HG02938 (cell line): ENCODE measurements at regions not wholly inside any gene's neighbourhood (a gene's known extent, or its start where the extent isn't known, plus 50 kb on each side); places are given as distances from the start of the nearest gene placed in this dataset.

Source experiments
- ATAC-seq: cut with Tn5 transposase; IDR thresholded peaks from one replicate; pipeline ENCODE4 v1.9.1; 2021; ENCODE audit warnings: mild to moderate bottlenecking, moderate library complexity; ENCODE audit not compliant: unreplicated experiment

DNA sequence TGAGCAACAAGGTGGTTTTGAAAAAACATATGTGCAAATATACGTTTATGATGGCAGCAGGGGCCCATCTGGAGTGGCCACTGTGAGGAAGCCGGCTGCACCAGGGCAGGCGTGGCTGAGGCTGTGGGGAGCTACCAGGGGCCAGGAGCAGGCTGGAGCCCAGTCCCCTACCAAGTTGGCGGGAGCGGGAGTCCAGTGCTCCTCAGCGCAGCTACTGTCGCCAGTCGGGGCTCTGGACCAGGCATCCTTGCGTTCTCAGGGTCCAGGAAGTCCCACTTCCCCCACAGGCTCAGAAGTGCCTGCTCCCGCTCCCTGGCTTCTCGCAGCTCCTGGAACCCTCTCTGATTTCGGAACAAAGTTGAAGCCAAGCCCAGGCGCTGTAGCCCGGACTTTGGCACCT lies 1377.5 kb upstream of the FLRT2 start:
- ATAC-seq = no peak

DNA sequence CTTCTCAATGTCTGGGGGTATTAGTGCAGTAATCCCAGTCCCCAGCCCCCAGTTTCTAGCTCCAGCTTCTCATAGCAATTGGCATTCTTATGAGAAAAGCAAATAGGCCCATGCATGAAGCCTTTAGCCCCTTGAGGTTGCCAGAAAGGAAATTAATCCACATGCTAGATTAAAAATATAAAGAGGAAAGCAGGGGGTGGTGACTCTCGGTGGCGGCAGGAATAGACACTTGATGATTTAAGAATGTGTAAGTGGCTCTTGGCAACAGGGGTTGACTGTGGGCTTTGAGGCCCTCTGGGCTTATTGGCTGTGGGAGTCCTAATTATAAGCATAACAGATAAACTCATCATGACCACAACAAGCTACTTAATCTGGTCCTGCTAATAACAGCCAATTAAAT lies 1367.3 kb upstream of the FLRT2 start:
- no peak for ATAC-seq

DNA sequence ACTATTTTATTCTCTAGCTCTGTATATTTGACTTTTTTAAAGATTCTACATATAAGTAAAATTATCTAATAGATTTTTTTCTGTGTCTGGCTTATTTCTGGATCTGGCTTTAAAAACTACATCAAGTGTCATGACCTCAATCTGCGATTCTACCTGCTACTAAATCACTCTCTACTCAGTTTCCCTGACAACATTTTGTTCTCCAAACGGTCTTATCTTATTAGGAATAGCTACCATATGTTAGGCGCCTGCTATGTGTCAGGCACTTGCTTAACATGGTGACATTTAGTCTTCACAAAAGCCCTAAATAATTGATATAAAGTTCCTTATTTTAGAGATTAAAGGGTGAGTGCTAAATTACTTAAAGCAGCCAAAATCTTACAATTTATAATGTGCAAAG lies 1362.9 kb upstream of the FLRT2 start:
- no peak for ATAC-seq

DNA sequence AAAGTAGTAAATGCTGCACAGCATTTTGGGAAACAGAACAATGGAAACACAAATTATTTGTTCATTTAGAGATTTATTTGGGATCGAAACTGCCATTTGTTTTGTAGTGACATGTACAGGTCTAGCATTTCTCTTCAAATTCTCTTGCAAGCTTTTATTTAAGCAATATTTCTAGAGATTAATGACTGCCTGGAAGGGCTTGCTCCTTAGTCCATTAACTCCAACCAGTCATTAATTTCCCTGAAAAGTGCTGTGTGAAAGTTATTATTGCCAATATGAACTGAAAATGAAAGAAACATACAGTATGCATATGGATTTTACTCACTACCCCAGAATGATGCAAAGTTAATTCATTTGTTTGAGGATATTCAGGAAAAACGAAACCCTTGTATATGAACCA lies 1349.6 kb upstream of the FLRT2 start:
- ATAC-seq = no peak

DNA sequence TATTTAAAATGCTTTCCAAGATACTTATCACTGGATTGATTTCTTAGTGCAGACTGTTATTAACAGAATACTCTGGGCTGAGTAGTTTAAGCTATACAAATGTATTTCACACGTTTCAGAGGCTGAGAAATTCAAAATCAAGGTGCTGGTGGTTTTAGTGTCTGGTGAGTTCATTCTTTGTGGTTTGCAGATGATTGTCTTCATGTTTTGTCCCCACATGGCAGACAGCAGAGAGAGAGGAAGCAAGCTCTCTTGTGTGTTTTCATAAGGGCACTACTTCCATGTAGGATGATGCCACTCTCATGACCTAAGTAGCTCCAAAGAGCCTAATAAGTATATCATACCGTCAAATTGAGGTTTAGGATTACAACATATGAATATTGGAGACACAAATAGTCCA lies 1348.9 kb upstream of the FLRT2 start:
- ATAC-seq = no peak

DNA sequence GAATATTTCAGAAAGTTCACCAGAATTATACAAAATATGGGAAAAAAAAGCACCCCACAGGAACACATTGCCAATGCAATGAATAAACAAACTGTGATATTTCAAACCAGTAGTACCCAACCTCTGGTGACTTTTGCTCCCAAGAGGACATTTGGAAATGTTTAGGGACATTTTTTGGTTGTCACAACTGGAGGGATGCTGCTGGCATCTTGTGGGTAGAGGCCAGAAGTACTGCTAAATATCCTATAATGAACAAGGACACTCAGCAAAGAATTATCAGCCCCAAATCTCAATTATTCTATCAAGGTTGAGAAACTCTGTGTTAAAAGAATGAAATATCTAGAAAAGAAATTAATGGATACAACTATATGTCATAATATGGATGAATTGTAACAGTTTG lies 1334.4 kb upstream of the FLRT2 start:
- ATAC-seq = no peak

DNA sequence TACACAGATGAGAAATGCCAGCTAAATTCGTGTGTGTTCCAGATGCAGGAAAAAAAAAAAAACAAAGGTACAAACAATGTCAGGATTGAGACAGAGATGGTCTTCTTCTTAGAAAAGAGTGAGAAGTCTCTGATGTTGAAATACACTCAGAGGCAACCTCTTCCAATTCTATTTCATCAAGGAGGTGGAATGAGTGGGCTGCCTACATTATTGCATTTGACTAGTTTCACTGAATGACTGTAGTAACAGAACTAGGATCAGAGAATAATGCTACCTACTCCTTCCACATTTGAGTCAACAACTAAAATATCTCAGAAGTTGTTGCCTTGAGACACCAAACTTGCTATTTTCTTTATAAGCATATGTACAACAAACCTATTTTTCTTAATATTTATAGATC lies 1332.2 kb upstream of the FLRT2 start:
- no peak for ATAC-seq

DNA sequence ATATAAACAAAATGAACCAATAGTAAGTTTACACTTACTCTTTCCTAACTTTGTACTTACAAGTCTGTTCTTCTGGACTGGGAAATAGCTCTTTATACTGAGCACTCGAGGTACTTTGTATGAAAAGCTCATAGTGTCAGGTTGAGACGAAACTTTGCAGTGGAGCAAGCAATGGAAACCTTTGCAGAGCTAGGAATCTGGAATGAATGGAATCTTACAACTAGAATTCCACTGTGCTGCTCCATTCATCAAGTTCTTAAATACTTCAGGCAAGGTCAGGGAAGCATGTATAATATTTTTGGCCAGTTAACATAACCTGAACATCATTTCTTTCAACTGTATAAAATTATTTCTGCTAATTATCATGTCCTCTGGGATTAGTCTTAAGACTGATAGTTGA lies 1327.5 kb upstream of the FLRT2 start:
- ATAC-seq = no peak

DNA sequence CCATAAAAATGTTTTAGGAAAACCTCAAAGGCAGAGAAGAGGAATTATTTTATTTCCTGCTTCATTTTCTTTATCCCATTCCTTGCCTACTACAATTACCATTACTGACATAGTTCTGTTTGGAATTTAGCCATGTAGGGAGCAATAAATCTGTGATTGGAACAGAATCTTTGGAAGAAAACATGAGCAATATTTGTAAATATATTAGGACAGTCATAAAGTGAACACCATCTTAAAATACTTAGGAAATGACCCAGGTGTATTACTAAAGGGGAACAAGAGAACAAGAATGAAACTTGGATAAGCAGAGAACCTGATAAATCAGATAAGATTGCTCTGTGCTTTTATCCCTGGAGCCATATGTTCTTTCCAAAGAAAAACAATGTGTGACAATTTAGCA lies 1326.0 kb upstream of the FLRT2 start:
- no peak for ATAC-seq

DNA sequence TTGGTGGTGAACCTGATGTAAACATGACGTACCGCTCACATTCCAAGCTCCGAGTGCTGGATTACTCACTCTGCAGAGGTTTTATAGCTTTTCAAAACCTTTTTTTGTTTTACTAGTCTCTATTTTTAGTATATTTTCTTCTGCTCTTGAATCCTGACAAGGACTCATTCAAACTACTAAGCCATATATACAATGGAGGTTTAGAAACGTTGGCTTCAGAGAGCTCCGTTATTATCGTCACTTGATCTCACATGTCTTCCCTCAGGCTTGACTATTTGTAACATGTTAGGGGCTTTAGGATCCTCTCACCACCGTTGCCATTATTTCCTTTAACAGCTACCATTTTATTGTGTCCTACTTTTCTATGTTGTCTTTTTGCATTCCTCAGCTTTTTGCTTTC lies 1321.5 kb upstream of the FLRT2 start:
- no peak for ATAC-seq

DNA sequence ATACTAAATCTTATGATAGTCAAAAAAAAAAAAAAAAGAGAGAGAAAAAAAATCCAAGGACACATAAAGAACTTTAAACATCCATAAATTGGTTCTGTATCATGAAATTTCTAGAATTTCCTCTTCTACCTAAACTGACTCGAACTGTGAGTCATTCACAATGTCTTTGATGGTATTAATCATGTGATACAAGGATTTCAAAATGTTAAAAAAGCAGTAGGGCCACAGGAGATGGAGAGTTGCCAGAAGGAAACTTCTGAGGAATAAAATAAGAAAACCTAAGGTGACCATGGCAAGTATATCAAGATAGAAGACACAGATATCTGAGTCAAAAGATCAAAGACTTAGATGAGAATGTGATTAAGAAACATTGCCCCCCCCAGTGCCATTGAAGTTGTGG lies 1320.9 kb upstream of the FLRT2 start:
- ATAC-seq = no peak

DNA sequence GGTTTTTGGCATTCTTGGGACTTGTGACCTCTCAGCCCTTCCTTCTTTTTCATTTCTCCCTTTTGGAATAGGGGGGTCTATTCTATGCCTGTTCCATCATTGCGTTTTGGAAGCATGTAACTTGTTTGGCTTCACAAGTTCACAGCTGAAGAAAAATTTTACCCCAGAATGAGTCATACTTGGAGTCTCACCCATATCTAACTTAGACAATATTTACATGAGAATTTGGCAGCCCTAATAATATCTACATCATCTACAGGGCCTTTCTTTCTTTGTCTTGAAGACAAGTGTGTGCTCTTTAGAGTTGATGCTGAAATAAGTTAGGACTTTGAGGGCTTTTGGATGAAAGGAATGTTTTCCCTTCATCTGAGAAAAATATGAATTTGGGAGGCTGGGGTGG lies 1312.9 kb upstream of the FLRT2 start:
- no peak for ATAC-seq

DNA sequence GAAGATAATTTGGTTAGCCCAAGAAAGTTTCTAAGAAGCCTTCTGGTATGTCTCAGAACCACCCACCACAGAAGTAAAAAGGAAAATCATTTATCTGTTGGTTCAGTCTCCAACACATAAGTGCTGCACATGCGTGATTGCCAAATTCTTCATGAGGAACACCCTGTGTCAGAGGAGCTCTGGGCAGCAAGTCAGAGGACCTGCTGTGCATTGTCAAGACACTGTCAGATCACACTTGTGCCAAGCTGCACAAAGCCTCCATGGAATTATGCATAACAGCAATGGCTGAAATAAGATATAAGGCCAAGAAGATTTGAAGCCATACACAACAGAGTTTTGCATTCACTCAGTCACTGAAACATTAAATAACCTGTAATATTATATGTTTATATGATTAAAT lies 1304.7 kb upstream of the FLRT2 start:
- ATAC-seq = no peak

DNA sequence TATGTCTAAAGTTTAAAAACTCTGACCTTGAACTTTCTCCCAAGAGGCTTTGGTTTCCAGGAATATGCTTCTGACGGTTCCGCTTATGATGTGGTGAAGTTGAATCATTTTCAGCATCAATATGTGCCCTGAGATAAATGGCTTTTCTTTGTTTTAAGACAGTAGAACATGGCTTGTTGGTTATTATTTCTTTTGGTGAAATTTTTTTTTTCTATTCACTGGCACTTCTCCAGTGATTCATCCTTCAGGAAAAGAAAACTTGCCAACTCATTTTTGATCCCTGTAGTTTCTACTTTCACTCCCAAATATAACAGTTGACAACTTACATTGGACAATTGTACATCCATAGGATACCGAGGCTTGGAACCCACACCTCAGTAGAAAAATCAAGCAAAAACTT lies 1301.2 kb upstream of the FLRT2 start:
- ATAC-seq = no peak

DNA sequence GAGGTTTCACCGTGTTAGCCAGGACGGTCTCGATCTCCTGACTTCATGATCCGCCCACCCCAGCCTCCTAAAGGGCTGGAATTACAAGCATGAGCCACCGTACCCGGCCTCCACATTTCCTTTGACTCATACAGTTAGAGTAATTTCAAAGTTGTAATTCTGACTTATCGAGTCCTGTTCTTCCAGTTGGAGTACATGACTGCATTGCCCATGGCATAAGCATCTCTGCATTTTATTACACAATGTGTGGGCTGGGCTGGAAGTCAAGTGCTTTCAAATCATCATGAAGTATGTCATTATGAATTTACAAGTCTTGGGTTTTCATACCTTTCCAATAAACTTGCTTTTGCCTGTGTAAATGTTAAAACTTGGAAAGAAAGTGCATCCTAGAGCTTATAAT lies 1295.7 kb upstream of the FLRT2 start:
- ATAC-seq = no peak

DNA sequence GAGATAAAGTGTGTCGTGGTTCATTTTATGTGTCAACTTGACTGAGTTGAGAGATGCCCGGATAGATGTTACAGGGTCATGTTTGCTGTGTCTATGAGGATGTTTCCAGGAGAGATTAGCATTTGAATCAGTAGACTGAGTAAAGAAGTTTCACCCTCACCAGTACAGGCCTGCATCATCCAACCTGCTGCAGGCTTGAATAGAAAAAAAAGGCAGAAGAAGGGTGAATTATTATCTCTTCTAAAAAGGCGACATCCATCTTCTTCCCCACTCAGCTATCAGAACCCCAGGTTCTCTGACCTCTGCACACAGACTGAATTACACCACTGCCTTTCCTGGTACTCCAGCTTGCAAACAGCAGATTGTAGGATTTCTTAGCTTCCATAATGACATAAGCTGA lies 1293.7 kb upstream of the FLRT2 start:
- ATAC-seq = no peak

DNA sequence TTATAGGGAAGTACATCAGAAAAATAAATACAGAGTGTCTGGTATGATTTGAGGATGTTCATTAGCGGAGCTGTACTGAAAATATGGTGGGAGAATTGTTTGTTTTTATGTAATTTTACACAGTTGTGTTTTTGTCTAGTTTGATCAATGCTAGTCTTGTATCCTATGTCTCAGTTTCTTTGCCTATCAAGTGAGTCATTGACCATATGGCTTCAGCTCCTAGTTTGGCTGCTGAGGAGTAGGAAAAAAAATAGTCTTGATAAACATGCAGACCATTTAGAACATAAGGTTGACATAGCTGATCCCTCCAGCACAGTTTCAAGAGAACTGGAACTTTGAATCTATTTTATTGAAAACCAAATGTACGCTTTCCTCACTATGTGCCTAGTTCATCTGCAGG lies 1292.1 kb upstream of the FLRT2 start:
- no peak for ATAC-seq

DNA sequence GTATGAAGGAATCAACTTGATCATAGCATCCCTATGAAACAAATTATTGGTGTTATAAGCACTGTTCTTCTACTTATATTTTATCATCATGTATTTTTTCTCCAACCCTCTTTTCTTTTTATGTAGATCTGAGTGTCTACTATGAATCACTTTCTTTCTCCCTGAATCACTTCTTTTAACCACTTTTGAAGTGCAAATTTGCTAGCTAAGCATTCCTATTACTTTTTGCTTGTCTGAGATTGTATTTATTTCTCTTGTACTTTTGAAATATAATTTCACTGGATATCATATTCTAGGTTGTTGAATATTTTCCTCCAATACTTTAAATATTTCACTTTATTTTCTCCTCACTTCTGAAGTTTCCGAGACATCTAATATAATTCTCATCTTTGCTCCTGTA lies 1282.3 kb upstream of the FLRT2 start:
- ATAC-seq = no peak

DNA sequence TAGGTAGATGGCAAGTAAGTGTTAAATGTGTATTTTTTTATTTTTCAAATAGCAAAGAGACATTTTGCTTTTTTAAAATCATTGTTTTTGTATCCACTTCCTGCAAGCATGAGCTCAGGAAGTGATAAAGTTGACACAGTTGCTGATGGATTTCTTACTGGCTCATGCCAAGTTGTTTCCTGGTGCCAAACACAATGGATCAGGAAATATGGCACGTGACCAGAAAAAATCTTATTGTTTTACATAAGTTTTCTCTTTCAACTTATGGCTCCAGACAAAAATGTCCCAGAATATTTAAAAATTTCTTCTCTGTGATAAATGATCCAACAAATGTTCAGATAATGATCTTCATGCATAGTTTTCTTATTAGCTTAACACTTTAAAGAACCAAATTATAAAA lies 1279.1 kb upstream of the FLRT2 start:
- no peak for ATAC-seq

DNA sequence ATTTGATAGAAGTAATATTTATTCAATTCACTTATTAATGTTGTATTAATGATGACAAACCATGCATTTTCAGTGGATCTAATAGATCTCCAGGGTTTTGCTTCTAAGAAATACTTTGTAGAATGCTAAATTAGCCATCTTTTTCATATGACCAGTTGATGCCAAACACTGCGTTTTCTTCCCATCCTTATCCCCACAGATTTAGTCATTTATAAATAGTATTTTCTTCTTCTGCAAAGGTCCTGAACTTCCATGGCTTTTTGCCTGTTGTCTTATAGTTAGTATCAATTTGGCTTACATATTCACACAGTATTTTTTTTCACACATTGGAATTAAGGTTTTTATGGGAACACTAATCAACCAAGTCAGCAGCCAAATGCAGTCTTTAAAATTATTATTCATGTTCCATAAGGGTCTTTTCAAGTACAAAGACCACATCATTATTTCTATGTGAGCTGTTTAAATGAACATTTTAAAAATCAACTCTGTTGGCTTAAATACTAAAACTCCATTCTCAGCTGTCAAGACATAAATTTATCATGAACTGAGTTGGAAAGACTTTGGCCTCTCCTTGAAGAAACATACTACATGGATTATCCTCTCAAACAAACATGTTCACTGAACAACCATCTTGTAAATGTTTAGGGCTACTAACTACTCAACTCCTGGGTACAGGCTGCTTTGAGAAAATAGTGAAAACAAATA lies 1278.4 kb upstream of the FLRT2 start:
- no peak for ATAC-seq

DNA sequence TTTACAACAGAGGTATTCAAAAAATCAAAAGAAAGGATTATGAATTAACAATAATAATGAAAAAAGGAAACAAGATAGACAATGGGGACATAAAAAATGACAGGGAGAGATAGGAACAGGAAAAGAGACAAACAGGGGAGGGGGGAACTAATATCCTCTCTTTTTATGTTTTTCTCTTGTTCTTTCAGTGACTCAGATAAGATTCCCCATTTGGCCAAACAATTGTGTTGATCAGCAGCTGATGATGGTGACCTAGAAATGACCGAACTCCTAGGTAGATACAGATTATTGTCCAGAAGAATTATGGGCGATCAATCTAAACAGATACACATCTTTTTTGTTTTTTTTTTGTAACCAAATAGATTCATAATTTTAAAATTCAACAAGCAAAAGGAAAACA lies 1277.2 kb upstream of the FLRT2 start:
- ATAC-seq = no peak

DNA sequence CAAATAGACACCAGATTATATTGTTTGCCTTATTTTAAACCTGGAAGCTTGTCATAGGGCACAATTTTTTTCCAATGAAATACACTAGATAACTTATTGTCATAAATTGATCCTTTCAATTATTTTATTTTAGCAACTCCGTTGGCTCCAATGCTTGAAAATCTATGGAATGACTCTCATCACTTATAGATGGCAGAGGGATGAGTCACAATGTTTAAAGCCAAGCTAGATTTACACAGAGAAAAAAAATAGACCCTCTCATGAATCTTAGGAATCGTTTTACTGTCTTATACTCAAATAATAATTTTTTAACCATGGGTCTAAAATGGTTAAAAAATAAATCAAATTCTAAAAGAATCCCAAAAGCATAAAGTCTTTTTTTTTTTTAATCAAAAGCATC lies 1276.6 kb upstream of the FLRT2 start:
- no peak for ATAC-seq

DNA sequence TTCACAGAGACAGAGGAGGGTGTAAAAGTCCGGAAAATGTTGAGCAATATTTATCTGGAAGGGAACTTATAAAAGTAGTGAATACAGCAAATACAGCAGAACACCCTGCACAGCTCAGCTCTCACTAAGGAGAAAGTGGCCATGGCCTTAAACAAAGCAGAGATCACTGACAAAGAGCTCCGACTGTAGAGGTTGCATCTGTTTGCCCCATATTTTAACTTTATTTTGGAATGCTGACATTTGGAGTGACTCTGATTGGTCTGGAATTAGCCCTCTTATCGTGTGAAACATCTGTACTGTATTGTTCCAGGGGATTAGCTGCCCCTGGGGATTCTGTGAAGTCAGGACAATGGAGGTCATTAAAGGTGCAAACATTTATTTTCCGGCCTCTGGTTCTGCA lies 1275.7 kb upstream of the FLRT2 start:
- no peak for ATAC-seq

DNA sequence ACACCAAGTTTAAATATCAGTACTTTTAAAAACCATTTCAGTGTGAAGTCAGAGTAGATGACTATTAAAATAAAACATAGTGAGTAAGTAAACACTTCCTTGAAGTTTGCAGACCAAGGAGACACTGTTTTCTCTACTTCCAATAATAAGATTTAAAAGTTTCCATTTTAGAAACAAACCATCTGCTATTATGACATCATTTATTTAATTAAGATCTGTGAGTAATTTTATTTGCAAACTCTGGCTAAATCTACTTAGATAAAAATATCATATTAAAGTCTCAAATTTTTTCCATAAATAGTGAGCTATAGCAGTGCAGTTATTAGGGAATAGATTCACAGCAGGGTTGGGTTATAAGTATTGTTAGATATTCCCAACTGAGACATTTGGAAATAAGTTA lies 1267.0 kb upstream of the FLRT2 start:
- no peak for ATAC-seq
